Nephron (organoid): ENCODE measurements at regions not wholly inside any gene's neighbourhood (a gene's known extent, or its start where the extent isn't known, plus 50 kb on each side); places are given as distances from the start of the nearest gene placed in this dataset.
A peak's percentile ranks its signal among the peaks of the same experiment; 100 is the strongest.

Experiments used
- H3K27ac Mint-ChIP-seq, 3 experiments: 2 replicates each; pipeline ENCODE4 v1.8.0; 2020; ENCODE audit warnings: mixed read lengths in 3 of 3, mild to moderate bottlenecking in 2 of 3, moderate library complexity in 1 of 3
- H3K27me3 Mint-ChIP-seq: 2 replicates; pipeline ENCODE4 v1.8.0; 2021; ENCODE audit warnings: low read depth, mild to moderate bottlenecking, moderate library complexity, mixed read lengths
- H3K36me3 Mint-ChIP-seq: 2 replicates; pipeline ENCODE4 v1.8.0; 2020; ENCODE audit warnings: low read depth, mixed read lengths
- H3K4me1 Mint-ChIP-seq: 2 replicates; pipeline ENCODE4 v1.8.0; 2020; ENCODE audit warnings: mixed read lengths
- H3K4me3 Mint-ChIP-seq, 3 experiments: 2 replicates each; pipeline ENCODE4 v1.8.0; 2020; ENCODE audit warnings: mild to moderate bottlenecking in 3 of 3, mixed read lengths in 3 of 3, moderate library complexity in 2 of 3
- H3K9me3 Mint-ChIP-seq: 2 replicates; pipeline ENCODE4 v1.8.0; 2020; ENCODE audit warnings: mixed read lengths
- CTCF ChIP-seq, 3 experiments: fragments of 200-600 bp; sonication (generic); IDR thresholded peaks; one replicate each; pipeline ENCODE4 v1.5.0; 2021; ENCODE audit warnings: antibody characterized with exemption in 3 of 3; ENCODE audit not compliant: unreplicated experiment in 3 of 3

- TF ChIP-seq CTCF (IDR thresholded peaks at IDR 0.05; ENCODE audit: unreplicated experiment in 3 of 3) = no peak
- Mint-ChIP-seq H3K4me3 (no peak overlapping the region), H3K4me1 (peaks cover 3% of the 10 kb centered on the region), H3K27me3 (no peaks in the 10 kb centered on the region), H3K9me3 (no peaks in the 10 kb centered on the region), H3K36me3 (peaks cover 4% of the 10 kb centered on the region), H3K27ac (no peak overlapping the region)
Observed at GRCh38 chr21:31429506-31429905, 85.4 kb upstream of the TIAM1 start.

DNA sequence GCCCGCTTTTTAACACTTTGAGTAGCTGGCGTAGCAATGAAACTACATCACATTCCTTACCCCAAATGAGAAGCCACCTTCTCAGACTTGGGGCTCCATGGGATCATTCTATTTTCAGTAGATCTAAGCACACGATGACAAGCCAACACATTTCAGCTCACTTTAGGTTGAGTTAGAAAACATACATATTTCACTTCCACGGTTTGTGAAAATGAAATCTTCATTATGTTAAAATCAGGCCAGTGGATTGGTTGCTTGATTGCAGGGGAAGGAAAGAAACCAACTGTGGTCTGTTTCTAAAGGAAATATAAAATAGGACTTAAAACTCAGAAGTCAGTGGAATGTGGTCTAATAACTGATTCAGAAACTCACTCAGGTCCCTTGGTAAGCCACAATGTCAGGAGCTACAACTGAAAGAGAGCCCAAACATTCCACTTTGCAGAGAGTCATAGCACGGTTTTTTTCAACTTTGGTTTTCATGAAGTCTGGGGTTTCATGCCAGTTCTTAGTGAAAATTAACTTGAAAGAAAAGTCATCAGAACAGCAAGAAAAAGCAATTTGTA is 82.3 kb upstream of the TIAM1 start:
- Mint-ChIP-seq H3K27me3 (no peaks in the 10 kb centered on the region), H3K4me3 (no peak overlapping the region), H3K9me3 (no peaks in the 10 kb centered on the region), H3K36me3 (peaks cover 4% of the 10 kb centered on the region), H3K4me1 (peaks cover 19% of the 10 kb centered on the region), H3K27ac (no peak overlapping the region)
- no peak for TF ChIP-seq CTCF (IDR thresholded peaks at IDR 0.05; ENCODE audit: unreplicated experiment in 3 of 3)

DNA sequence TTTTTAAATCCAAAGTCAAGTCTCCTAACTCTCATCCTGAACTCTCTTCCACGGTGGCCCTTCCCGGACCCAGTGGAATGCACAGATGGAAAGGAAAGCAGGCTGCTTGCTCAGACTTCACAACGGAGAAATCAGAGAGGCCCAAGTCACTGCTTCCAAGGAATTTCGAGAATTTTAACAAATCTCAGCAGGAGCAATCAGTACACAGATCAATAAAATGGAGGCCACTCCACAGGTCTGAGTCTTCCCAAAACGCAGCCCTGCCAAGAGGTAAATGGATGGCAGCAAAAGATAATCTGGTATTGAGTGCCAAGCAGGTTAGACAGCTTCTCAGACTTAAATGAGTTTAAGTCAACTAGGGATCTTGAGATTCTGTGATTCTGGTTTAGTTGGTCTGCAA is 81.1 kb upstream of the TIAM1 start:
- H3K27me3 Mint-ChIP-seq = no peaks in the 10 kb centered on the region
- H3K4me3 Mint-ChIP-seq = no peak overlapping the region
- peak overlapping the region in 1 of 3 experiments; percentile 73 for H3K27ac Mint-ChIP-seq
- no peak for TF ChIP-seq CTCF (IDR thresholded peaks at IDR 0.05; ENCODE audit: unreplicated experiment in 3 of 3)
- peaks cover 4% of the 10 kb centered on the region for H3K36me3 Mint-ChIP-seq
- no peaks in the 10 kb centered on the region for H3K9me3 Mint-ChIP-seq
- peaks cover 19% of the 10 kb centered on the region for H3K4me1 Mint-ChIP-seq

DNA sequence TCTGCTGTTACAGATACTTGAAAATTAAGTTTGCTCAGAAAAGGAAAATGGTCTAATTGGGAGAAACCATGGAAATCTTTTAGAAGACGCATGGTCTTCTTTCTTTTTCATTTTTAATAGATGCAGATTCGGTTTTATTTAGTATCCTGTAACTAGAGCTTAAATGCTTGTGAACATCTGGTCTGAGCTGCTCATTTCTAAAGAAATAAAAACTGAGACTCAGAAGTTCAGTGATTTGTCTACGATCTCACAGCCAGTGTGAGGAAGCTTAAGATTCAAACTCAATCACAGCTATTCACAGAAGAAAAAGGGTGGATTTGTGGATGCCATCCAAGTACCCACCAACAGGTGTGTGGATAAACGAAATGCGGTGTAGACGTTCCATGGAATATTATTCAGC is 80.0 kb upstream of the TIAM1 start:
- no peaks in the 10 kb centered on the region for H3K36me3 Mint-ChIP-seq
- H3K4me1 Mint-ChIP-seq = peaks cover 19% of the 10 kb centered on the region
- H3K9me3 Mint-ChIP-seq = no peaks in the 10 kb centered on the region
- H3K4me3 Mint-ChIP-seq = no peak overlapping the region
- H3K27me3 Mint-ChIP-seq = no peaks in the 10 kb centered on the region
- TF ChIP-seq CTCF (IDR thresholded peaks at IDR 0.05; ENCODE audit: unreplicated experiment in 3 of 3) = no peak
- H3K27ac Mint-ChIP-seq = peak overlapping the region; percentile 41 to 83 (median 73)

DNA sequence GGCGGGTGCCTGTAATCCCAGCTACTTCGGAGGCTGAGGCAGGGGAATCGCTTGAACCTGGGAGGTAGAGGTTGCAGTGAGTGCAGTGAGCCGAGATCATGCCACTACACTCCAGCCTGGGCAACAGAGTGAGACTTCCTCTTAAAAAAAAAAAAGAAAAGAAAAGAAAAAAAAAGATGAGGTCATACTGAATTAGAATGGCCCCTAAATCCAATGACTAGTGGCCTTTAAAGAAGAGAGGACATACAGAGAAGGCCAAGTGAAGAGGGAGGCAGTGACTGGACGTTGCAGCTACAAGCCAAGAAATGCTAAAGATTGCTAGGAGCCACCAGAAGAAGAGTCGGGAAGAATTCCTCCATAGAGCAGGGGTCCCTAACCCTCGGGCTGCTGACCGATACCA is 76.9 kb upstream of the TIAM1 start:
- H3K9me3 Mint-ChIP-seq = no peaks in the 10 kb centered on the region
- no peaks in the 10 kb centered on the region for H3K27me3 Mint-ChIP-seq
- peaks cover 19% of the 10 kb centered on the region for H3K4me1 Mint-ChIP-seq
- no peak overlapping the region for H3K4me3 Mint-ChIP-seq
- no peaks in the 10 kb centered on the region for H3K36me3 Mint-ChIP-seq
- no peak for TF ChIP-seq CTCF (IDR thresholded peaks at IDR 0.05; ENCODE audit: unreplicated experiment in 3 of 3)
- no peak overlapping the region for H3K27ac Mint-ChIP-seq

DNA sequence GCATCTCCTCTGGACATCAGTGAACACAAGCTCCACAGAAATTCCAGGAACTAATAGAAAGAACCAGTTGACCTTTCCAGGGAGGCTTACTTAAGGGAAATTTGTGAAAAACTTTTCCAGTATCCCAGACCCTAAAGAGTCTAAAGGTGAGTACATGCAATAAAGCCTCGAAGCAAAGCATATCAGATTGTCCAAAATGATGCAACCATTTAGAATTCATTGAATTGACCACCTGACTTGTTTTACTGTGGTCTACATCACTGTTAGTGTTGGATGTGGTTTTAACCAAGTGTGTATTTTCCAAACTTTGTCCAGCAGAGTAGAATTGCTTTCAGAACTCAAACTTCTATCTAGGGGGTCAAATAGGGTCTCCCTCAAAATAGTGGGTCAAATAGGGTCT is 76.3 kb upstream of the TIAM1 start:
- H3K27ac Mint-ChIP-seq = no peak overlapping the region
- peaks cover 19% of the 10 kb centered on the region for H3K4me1 Mint-ChIP-seq
- H3K9me3 Mint-ChIP-seq = no peaks in the 10 kb centered on the region
- H3K36me3 Mint-ChIP-seq = no peaks in the 10 kb centered on the region
- no peaks in the 10 kb centered on the region for H3K27me3 Mint-ChIP-seq
- TF ChIP-seq CTCF (IDR thresholded peaks at IDR 0.05; ENCODE audit: unreplicated experiment in 3 of 3) = no peak
- no peak overlapping the region for H3K4me3 Mint-ChIP-seq
